Femur (tissue), 1 donor: ENCODE measurements at regions not wholly inside any gene's neighbourhood (a gene's known extent, or its start where the extent isn't known, plus 50 kb on each side); places are given as distances from the start of the nearest gene placed in this dataset.
A peak's percentile ranks its signal among the peaks of the same experiment; 100 is the strongest.

ENCODE experiments used
- DNase-seq: peaks from one replicate; pipeline ENCODE4 v3.0.0-alpha.2; 2017

DNA sequence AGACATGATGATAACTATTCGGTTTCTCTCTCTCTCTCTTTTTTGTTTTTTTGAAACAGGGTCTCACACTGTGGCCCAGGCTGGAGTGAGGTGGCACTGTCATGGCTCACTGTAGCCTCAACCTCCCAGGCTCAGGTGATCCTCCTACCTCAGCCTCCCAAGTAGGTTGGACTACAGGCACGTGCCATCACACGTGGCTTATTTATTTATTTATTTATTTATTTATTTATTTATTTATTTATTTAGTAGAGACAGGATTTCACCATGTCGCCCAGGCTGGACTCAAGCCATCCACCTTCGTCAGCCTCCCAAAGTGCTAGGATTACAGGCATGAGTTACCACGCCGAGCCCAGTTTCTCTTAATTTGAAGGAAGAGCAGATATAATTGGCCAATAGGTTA is 427.9 kb upstream of the JAG1 start:
- DNase-seq, result no peak

DNA sequence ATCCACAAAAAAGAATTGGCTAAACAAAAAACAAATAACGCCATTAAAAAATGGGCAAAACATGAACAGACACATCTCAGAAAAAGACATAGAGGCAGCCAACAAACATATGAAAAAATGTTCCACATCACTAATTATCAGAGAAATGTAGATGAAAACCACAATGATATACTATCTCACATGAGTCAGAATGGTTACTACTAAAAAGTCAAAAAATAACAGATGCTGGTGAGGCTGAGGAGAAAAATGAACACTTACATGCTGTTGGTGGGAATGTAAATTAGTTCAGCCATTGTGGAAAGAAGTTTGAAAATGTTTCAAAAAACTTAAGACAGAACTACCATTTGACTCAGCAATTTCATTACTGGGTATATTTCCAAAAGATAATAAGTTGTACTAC is 430.1 kb upstream of the JAG1 start:
- DNase-seq, result no peak

DNA sequence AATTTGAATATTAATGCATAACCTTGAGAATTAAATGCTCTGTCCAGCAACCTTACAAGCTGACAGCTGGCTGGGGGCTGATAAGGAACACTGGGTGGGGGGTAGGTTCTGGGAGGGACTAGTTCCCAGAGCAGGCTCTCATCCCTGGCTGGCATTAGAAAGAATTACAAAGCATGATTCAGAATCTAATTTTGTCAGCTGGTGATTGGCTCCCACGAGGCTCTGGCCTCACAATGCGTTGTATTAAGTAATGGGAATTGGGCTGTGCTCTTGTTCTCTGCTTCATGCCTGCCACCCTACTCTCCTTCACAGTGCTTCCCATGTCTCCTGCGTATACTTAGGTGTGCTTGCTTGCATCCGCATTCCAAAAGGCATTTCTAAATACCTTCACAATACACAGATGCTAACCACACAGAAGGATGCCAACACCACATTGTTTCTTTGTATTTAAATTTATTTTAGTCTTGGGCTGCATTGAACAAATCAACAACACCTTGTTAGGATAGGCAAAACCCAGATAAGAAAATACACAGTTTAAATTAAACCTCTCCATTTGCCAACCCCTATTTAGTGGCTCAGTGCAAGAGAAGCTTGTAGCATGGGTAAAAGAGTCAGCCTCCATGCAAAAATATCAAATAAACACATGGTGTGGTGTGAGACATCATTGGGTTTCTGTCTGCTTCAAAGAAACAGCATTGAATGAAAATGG is 434.5 kb upstream of the JAG1 start:
- DNase-seq, result peak; percentile 21

DNA sequence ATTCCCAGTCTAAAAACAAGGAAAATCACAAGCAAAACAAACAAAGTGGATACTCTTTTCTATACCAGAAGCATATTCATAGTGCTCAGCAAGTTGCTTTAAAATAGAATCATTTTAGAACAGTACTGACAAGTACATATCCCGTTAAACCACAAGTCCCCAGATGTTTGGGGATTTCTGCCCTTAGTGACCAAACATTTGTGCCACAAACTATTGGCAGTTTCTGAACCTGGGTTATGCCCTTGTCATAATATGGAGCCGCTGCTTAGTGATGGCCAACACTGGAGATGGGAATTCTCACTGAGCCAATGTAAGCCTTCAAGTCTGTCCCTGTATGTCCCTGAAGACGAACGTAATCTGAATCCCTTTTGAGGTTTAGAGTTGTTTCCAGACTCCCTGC is 436.7 kb upstream of the JAG1 start:
- peak; percentile 54 for DNase-seq

DNA sequence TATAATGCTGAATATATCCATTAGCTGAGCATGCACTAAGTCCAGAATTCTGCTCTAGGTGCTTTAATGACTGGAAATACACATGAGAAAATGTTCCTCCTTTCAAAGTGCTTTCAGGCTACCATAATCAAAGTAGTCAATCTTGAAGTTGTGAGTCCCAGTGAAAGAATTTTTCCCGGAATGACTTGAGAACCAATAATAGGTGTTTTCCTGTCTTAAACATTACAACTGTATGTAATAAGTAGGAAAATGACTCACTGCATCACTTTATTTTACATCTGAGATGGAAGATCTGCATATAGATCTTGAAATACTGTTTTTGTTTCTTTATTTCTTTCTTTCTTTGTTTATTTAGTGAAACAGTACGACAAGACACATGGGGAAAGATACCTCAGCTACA is 437.4 kb upstream of the JAG1 start:
- no peak for DNase-seq

DNA sequence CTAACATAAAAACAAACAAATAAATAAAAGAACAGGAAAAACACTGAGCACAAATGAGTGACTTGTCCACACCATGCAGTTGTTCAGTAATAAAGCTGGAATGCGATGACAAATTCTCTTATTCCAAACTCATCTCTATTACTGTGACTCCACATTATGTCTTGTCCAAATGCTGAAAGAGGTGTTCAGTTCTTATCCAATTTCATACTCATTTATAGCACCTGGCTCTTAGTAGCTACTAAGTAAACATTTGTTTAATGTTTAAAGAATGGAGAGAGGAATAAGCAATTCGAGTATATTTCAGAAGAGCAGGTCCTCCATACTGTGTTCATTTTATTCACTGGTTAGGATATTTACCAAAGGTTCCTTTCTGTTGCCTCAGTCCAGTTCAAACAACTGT is 439.0 kb upstream of the JAG1 start:
- no peak for DNase-seq

DNA sequence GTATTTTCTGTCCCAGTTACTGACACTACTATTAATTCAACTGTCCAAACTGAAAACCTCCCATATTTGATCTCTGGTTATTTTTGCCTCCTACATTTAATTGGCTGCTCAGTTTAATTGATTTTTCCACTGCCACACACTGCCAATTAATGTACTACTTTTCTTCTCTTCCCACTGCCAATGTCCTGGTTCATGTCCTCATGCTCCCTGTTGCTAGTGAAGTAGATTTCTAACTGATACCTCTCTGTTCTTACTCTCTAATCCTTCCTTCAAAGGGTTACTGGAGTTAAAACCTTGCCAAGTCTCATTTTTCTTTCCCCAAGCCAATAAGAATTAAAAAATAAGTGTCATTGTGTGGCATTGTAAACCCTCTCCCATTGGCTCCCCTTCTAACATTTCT is 440.6 kb upstream of the JAG1 start:
- no peak for DNase-seq

DNA sequence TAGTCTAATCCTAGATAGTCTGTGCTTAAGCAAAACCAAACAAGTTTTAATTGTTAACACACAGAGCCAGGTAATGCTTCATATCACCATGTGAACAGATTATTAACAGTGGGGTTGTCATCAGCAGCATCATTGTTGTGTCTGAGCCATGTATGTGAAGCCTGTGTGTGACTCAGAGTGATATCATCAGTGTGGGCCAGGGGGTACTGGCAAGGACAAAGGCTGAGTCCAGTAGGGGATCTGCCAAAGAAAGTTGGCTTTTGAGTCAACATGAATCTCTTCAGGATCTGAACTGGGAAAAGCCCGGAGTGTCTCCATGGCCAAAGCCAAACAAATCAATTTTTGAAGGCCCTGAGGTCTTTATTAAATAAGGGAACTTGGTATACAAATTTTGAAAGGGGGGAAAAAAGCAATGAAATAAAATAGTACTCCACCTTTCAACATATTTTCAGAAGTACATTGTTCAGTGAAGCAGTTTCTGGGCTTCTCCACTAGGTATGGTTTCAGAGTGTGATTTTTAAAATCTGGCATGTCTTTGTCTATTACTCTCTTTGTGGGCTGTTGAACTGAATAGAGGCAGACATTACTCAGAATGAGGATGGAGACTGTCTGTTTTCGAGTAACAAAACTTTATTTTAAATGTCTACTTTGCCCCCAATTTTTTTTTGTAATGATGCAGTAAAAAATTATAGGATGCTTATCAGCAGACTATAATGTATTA is 444.2 kb upstream of the JAG1 start:
- no peak for DNase-seq

DNA sequence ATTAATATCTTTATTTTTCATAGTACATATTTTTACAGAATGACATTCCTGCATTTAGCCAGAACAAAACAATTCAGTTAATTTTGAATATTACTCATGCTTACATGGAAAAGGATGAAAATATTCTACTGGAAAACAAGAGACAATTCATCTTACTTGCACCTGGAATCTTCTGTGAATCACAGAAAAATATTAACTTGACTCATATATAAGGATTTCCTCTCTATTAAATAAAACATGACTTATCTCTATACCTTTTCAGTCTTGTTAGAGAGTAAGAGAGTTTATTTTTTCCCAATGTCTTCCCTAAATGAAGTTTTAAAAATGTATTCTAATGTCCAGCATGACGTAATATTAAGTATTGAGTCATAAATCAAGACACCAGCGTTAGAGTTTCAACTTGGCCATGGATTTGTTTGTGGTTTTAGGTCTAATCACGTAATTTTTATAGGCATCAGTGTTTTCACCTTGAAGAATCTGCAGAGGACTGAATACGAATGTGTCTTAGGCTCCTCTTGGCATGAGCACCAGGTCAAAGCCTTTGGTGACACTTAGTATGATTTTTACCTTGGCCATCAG is 445.1 kb upstream of the JAG1 start:
- no peak for DNase-seq

DNA sequence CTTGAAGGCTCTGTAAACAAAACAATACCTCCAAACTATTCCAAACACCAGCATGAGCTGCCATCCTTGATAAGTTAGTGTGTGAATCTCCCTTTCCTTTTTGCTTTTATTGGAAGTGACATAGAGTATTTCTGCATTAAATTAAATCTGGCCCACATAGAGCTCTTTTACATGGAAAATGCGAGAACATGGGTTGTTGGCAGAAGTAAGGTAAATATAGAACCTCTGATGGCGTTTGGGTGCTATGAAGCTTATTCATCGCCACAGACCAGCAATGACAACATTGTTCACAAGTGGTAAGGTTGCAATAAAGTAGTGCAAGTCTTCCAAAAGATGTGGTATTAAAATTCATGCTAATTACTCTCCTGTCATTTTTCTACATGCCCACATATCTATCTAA is 445.8 kb upstream of the JAG1 start:
- DNase-seq, result no peak

DNA sequence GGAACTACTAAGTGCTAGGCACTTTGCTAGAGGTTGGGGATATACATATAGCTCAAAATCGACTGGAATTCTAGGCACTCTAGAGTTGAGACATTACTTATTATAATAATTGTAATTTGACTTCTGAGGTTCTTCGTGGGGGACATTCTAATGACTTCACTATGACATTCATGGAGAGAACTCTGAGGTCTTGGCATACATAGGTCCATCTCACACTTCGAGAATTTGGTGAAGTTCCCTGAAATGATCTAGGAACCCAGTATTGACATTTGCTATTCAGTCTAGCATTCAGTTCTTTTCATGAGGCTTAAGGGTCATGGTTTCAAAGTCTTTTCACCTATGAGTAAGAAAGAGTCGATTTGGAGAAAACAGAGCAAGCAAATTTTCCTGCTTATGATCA is 446.6 kb upstream of the JAG1 start:
- DNase-seq, result no peak

DNA sequence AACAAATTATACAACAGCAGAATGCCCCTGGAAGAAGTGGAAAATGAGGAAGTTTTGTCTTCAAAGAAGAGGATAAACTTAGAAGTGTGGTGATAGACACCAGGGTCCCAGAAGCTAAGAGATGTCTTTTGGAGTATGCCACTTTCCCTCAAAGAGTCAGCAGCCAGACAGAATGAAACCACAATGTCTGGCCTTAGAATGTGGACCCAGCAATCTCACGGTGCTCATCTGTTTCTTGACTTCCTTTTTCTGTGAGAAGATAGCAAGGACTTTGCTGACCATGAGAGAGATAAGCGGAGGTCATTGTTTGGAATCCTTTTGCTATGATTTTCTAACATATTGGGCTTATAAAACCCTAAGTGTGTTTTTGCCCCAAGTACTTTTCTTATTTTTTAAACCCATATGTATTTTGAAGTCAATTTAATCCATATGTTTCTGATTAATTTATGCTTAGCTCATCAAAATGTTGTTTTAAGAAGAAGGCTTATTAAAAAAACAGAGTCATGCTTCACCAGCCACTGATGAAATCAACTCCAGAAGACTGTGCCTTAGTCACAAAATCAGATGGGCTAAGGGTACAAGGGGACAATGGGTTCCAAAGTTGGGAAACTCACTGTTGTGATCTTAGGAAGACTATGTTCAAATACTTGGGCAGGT is 451.2 kb upstream of the JAG1 start:
- no peak for DNase-seq

DNA sequence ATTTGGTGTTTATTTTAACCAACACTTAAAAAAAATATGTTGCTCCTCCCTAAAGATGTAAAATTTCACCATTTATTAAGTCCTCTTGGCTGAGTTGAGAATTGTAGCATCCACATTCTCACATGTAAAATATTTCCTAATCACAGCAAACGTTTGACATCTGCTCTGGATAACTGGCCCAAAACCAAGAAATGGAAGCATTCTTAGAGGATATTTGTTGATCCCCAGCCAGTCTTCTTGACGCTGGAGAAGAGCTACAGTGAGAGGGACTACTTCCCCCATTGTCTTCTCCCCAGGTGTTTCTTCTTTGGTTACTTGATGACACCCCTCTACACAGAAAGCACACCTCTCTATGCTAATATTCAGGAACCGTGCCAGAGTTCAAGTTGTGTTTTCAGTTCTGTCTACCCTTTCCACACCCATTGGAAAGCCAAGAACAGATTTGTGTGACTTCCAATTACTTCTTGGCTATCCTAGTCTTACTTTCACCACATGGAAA is 454.5 kb upstream of the JAG1 start:
- peak; percentile 58 for DNase-seq

DNA sequence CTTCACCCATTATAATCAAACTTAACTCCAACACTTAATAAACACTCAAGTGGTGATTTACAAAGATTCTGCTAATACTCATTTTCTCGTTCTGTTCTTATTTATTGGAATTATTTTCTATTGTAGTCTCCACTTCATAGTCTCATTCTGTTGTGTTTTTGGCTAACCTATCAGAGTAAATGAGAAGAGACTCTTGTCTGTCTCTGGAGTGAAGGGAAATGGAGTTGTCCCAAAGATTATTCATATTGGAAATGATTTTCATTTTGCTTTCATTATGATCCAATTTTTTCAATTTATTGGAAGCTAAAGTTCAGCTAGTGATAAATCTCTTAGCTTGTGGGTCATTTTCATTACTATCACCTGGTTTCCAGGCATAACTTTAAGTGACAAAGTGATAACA is 454.9 kb upstream of the JAG1 start:
- DNase-seq, result no peak

DNA sequence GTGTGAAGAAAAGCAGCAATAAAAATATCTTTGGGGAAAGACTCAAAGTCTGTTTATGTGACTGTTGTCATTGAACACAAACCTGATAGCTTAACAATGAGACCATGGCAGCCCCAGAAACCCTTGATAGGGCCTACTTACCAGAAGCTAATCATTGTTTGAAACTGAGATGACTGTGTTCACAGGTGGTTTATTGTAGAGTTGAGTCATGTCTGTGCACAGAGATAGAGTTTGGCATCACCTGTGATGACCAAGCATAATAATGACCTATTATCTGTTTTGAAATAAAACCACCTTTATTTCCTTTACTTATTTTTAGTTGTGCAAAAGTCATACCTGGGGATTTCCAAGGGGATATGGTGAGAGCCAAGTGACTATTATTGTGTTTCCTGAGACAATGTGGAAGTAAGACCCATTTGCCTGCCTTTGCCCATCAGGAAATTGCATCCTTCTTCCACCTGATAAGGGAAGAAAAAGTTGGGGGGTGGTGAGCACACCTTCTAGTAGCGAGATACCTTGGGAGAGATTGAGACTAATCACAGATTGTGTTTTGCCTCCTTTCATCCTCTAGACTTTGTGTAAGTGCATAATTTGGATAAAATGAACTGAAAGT is 456.9 kb upstream of the JAG1 start:
- no peak for DNase-seq

DNA sequence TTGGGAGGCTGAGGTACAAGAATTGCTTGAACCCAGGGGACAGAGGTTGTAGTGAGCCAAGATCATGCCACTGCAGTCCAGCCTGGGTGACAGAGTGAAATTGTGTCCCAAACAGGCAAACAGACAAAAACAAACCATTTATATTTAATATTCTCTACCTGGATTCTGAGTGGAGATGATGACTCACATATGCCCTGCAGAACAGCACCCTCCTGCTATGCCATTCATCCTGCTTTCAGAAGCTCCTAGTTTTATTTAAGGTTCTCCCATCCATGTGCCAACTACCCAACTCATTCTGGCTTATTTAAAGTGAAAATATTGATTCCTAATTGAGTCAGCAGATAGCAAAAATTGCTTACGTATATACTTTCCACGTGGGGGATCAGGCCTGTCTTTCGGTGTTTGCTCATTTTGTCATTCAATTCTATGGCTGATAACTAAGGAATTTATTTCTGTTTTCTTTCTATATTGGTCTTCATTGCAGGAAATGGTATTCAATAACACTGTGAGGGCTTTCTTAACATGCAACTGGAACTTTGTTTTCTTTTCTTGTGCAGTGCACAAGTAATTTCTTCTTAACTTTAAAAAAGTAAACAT is 459.1 kb upstream of the JAG1 start:
- no peak for DNase-seq

DNA sequence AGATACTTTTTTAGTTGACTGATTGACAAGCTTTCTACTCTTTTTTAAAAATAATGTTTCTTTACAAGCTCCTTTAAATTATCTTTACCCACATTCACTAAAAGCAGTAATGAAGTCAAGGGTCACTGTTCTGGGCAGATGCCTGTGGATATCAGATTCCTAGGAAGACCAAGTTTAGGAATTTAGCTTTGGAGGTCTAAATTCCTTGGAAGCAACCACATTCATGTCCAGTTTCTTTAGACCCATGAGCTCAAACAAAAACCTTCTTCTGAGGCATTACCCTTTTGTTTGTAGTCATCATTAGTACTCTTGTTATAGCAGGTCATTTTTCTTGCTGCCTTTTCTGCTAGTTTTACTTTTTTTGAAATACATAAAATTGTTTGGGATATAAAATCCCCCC is 462.9 kb upstream of the JAG1 start:
- DNase-seq, result no peak

DNA sequence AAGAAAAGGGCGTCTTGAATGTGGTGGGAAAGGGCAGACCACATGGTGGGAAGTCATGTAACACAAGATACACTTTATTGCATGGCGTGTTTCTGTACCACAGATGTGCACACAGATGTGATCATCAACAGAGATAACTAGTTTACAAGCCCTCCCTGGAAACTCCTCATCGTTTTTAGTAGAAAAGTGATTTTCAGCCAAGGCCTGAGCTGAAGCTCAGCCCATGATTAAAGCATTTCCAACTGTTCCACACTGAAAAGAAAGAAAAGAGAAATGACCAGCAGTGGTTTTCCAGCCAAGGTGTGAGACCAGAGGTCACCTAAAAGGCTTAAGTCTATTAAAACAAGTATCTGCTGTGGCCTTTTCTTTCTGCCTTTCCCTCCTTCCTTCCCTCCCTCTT is 463.9 kb upstream of the JAG1 start:
- DNase-seq, result peak; percentile 30

DNA sequence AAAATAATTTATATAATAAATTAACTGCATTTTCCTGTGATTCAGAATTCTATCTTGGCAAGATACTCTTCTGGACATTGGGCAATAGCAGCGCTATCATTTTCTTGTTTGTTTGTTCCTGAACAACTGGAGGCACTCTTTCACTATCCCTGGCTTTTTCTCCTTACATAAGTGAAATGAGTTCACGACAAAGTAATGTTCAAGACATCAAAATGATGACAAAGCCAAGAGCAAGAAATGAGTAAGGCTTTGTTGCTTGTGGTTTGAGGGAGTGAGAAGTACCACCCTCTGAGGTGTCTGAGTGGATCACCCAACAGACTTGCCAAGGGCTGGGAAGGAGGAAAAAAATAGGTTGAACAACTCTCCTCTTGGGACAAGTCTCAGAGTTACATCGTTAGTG is 466.6 kb upstream of the JAG1 start:
- DNase-seq, result no peak

DNA sequence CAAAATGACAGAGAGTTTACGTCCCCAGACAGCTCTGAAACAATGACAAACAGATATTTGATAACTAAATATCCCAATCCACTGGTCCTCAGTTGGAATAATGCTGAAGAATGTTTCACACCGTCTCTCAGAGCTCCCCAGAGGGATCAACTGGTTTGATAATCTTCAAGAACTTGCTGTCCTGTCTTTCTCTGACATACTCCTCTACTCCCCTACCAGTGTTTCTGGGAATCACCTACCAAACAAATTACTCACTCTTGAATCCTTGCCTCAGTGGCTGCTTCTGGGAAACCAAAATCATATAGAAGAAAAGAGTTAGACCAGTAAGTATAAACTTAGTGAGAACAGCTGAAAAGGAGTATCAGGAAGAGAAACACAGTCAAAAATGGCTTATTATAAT is 469.7 kb upstream of the JAG1 start:
- DNase-seq, result no peak

DNA sequence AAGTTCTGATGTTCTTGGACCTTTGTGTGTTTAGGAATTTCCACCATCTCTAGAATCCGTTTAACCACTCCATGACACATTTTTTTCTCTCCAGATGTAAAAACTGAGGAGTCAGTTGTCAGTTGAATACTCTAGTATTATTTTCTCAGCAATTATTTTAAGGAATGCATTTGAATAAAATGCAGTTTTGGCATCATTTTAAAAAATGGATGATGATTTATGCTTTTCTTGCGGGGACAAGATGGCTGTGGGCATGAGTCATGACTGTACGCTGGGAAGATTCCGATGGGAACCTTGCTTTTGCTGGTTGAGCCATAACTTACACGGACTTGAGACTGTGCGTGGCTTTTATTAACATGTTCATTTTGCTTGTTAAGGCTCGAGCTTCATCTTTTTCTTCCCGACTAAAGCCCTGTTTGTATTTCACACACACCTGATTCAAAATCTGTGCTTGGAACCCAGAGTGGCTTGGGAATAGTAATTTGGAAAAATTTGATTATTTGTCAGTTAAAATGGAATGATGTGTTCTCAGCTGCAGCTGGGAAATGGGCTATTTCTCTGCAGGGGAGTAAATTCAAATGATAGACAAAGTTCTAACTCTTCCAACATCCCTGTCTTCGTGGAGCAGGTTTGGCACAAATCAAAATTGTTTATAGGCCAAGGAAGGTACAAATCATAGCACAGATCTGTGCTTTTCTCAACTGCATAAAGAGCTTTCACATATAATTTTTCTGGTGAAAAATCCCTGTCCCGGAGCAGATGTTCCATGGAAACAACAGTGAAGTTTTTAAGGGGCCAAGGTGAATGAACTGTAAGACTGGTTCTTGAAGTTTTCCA is 470.5 kb upstream of the JAG1 start:
- peak; percentile 53 for DNase-seq

DNA sequence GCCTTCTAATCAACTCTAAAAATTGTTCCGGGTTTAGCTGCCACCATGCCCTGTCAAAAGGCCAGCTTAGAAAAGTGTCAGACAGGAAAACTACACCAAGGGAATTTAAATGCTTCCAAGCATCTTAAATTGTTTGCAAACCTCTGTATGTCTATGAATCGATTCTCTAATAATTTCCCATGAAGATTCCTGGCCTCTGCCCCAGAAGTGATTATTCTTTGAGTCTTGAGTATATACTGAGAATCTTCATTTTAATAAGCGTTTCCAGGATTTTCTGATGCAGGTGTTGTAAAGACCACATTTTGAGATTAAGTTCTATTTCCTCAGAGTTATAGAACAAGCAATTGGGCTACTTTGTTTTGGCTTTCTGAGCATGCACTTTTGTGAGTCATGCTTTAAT is 471.8 kb upstream of the JAG1 start:
- DNase-seq, result no peak
